ENCODE measurements at regions not wholly inside any gene's neighbourhood (a gene's known extent, or its start where the extent isn't known, plus 50 kb on each side); places are given as distances from the start of the nearest gene placed in this dataset.
"Not testable (repeated sequence)": the region's sequence is repeated elsewhere in the genome, so short reads cannot be mapped to it uniquely, and the experiment has no call there.

- TF ChIP-seq POLR2A, CTCF (IDR thresholded peaks at IDR 0.05): not testable (repeated sequence)
Observed at GRCh38 chr7:150098592-150098991, 224.6 kb upstream of the LRRC61 start.
